AG09309 (cell line): ENCODE measurements at regions not wholly inside any gene's neighbourhood (a gene's known extent, or its start where the extent isn't known, plus 50 kb on each side); places are given as distances from the start of the nearest gene placed in this dataset.

Experiments
- DNase-seq: peaks from one replicate; pipeline ENCODE4 v3.0.0-alpha.2; 2010; ENCODE audit warnings: low read depth
- H3K4me3 ChIP-seq: 2 replicates; pipeline ENCODE4 v1.5.1; 2011; ENCODE audit warnings: mild to moderate bottlenecking, low read depth, low read length, moderate library complexity; ENCODE audit not compliant: control insufficient read depth
- CTCF ChIP-seq: IDR thresholded peaks from 2 replicates; pipeline ENCODE4 v1.5.1; 2011; ENCODE audit warnings: mild to moderate bottlenecking, low read depth, low read length, inconsistent platforms; ENCODE audit not compliant: insufficient read depth, control insufficient read depth; ENCODE audit errors: missing control alignments

GRCh38 chrX:122817321-122817955 is 366.6 kb upstream of the GRIA3 start:
- H3K4me3 ChIP-seq, result no peak overlapping the region
- TF ChIP-seq CTCF, result no peak
- no peak for DNase-seq

DNA sequence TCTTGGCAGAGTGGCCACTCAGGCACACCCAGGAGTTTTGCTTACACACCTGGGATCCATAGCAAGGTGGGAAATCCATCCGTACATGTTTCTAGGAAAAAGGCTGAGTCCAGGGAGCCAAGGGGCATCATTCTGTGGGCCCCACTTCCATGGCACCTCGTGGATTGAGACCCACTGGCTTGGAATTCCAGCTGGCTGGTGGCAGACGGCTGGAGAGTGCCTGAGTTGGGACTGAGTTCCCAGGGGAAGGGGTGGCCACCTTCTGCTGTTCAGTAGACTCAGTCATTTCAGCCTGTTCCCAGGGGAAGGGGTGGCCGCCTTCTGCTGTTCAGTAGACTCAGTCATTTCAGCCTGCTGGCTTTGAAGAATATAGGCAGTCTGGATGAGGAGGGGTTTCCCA is 366.0 kb upstream of the GRIA3 start:
- no peak for TF ChIP-seq CTCF
- DNase-seq, result no peak
- H3K4me3 ChIP-seq, result no peak overlapping the region

- DNase-seq, result no peak
- no peak overlapping the region for H3K4me3 ChIP-seq
- no peak for TF ChIP-seq CTCF
Measured at GRCh38 chrX:122833230-122833629, 350.8 kb upstream of the GRIA3 start.

DNA sequence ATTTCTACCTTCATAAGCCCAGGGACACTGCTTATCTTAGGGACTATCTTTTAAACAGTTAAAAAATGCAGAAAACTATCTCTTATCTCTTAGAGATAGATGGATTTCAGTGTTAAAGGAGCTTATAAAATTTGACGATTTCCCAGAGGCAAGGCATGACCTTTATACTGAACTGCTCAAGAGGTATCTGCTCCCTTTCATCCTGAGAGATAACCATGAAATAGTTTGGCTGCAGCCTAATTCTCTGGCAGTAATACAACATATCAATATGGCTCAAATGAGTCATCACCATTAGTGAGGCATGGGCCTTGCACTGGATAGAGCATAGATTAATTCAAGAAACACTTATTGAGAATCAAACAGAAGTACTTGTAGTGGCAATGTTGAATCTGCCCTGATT is 348.2 kb upstream of the GRIA3 start:
- no peak overlapping the region for H3K4me3 ChIP-seq
- TF ChIP-seq CTCF, result no peak
- DNase-seq, result no peak

- no peak for TF ChIP-seq CTCF
- no peak for DNase-seq
- no peak overlapping the region for H3K4me3 ChIP-seq
Measured at GRCh38 chrX:122850326-122850725, 333.8 kb upstream of the GRIA3 start.

DNA sequence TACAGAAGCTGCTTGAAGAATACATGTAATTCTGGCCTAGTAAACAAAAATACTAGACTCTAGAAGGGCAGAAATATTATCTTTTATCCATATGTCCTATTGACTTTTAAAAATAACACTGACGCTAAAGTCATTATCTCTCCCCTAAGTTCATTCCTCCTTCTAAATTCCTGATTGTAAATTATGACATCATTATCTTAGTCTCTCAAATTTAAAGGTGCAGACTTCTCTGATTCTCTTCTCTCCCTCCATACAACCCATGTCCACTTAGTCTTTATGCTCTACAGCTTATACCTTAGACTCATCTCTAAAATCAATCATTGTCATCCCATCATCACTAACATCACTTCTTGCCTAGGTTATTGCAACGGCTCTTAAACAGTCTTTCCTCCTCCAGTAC is 327.9 kb upstream of the GRIA3 start:
- DNase-seq, result no peak
- no peak overlapping the region for H3K4me3 ChIP-seq
- no peak for TF ChIP-seq CTCF

- H3K4me3 ChIP-seq, result no peak overlapping the region
- no peak for TF ChIP-seq CTCF
- DNase-seq, result no peak
Measured at GRCh38 chrX:122857734-122858133, 326.3 kb upstream of the GRIA3 start.
